ENCODE measurements at regions not wholly inside any gene's neighbourhood (a gene's known extent, or its start where the extent isn't known, plus 50 kb on each side); places are given as distances from the start of the nearest gene placed in this dataset.

GRCh38 chr14:101335061-101335661 is 226.1 kb upstream of the DIO3 start:
- TF ChIP-seq EP300 (IDR thresholded peaks at IDR 0.05) (no peak), POLR2AphosphoS5 (IDR thresholded peaks at IDR 0.05) (no peak), CTCF (IDR thresholded peaks at IDR 0.05) (no peak), POLR2A (IDR thresholded peaks at IDR 0.05) (no peak)
- Histone ChIP-seq H3K27ac (no peak overlapping the region), H3K4me1 (no peaks in the 10 kb centered on the region), H3K4me3 (no peak overlapping the region), H3K27me3 (peaks cover 42% of the 10 kb centered on the region), H3K36me3 (no peaks in the 10 kb centered on the region), H3K9me3 (no peaks in the 10 kb centered on the region)
- DNase-seq (ENCODE audit: low spot score in 2 of 2), result peak in 1 of 2 donors; percentile 67
- 73% methylated on average over 13 of the region's 13 CpGs for WGBS

- DNase-seq (ENCODE audit: low spot score in 2 of 2), result no peak
Measured at GRCh38 chr14:101336183-101336582, 225.1 kb upstream of the DIO3 start.

GRCh38 chr14:101337053-101337452 is 224.2 kb upstream of the DIO3 start:
- 80% methylated on average over 7 of the region's 7 CpGs for WGBS
- H3K9me3 ChIP-seq, result no peaks in the 10 kb centered on the region
- peaks cover 40% of the 10 kb centered on the region for H3K27me3 ChIP-seq
- TF ChIP-seq CTCF (IDR thresholded peaks at IDR 0.05) (no peak), POLR2AphosphoS5 (IDR thresholded peaks at IDR 0.05) (no peak), POLR2A (IDR thresholded peaks at IDR 0.05) (no peak), EP300 (IDR thresholded peaks at IDR 0.05) (no peak)
- no peak overlapping the region for H3K27ac ChIP-seq
- DNase-seq (ENCODE audit: low spot score in 2 of 2), result peak in 1 of 2 donors; percentile 55
- H3K4me3 ChIP-seq, result no peak overlapping the region
- no peaks in the 10 kb centered on the region for H3K36me3 ChIP-seq
- H3K4me1 ChIP-seq, result no peaks in the 10 kb centered on the region

More at GRCh38 chr14:101336183-101336582, 225.1 kb upstream of the DIO3 start:
- Histone ChIP-seq H3K27ac (no peak overlapping the region), H3K4me1 (no peaks in the 10 kb centered on the region), H3K9me3 (no peaks in the 10 kb centered on the region), H3K4me3 (no peak overlapping the region), H3K36me3 (no peaks in the 10 kb centered on the region), H3K27me3 (peaks cover 40% of the 10 kb centered on the region)
- TF ChIP-seq EP300 (IDR thresholded peaks at IDR 0.05) (no peak), POLR2A (IDR thresholded peaks at IDR 0.05) (no peak), CTCF (IDR thresholded peaks at IDR 0.05) (no peak), POLR2AphosphoS5 (IDR thresholded peaks at IDR 0.05) (no peak)

- H3K4me3 ChIP-seq, result no peak overlapping the region
- peak in 1 of 2 donors; percentile 57 for DNase-seq (ENCODE audit: low spot score in 2 of 2)
- no peaks in the 10 kb centered on the region for H3K4me1 ChIP-seq
- H3K27me3 ChIP-seq, result peaks cover 18% of the 10 kb centered on the region
- H3K36me3 ChIP-seq, result no peaks in the 10 kb centered on the region
- TF ChIP-seq EP300 (IDR thresholded peaks at IDR 0.05) (no peak), CTCF (IDR thresholded peaks at IDR 0.05) (no peak), POLR2AphosphoS5 (IDR thresholded peaks at IDR 0.05) (no peak), POLR2A (IDR thresholded peaks at IDR 0.05) (no peak)
- H3K9me3 ChIP-seq, result no peaks in the 10 kb centered on the region
- no peak overlapping the region for H3K27ac ChIP-seq
- WGBS, result 91% methylated on average over 8 of the region's 8 CpGs
Measured at GRCh38 chr14:101340556-101340955, 220.7 kb upstream of the DIO3 start.

- Histone ChIP-seq H3K27ac (no peak overlapping the region), H3K27me3 (no peaks in the 10 kb centered on the region), H3K9me3 (no peaks in the 10 kb centered on the region), H3K36me3 (no peaks in the 10 kb centered on the region), H3K4me3 (no peak overlapping the region), H3K4me1 (no peaks in the 10 kb centered on the region)
- WGBS, result 90% methylated on average over 5 of the region's 8 CpGs
- peak in 1 of 2 donors; percentile 27 for DNase-seq (ENCODE audit: low spot score in 2 of 2)
- no peak for TF ChIP-seq POLR2A (IDR thresholded peaks at IDR 0.05)
- TF ChIP-seq CTCF (IDR thresholded peaks at IDR 0.05), result no peak
- no peak for TF ChIP-seq EP300 (IDR thresholded peaks at IDR 0.05)
- TF ChIP-seq POLR2AphosphoS5 (IDR thresholded peaks at IDR 0.05), result no peak
Measured at GRCh38 chr14:101347893-101348777, 213.2 kb upstream of the DIO3 start.

Measured in suprapubic skin (tissue), 4 donors.